Ovary (tissue), 3 donors: ENCODE measurements at regions not wholly inside any gene's neighbourhood (a gene's known extent, or its start where the extent isn't known, plus 50 kb on each side); places are given as distances from the start of the nearest gene placed in this dataset.

Experiments
- EP300 ChIP-seq: sonication (generic); formaldehyde crosslinking; IDR thresholded peaks from one replicate; pipeline ENCODE4 v1.6.1; 2017; ENCODE audit warnings: antibody characterized with exemption
- POLR2A ChIP-seq: fragments of 450-650 bp; IDR thresholded peaks from one replicate; pipeline ENCODE4 v1.6.1; 2017; ENCODE audit warnings: antibody characterized with exemption, mild to moderate bottlenecking, moderate library complexity
- TF ChIP-seq, protein P1 (sequence below), 3 donors: fragments of 450-650 bp in 2 of 3; fragments of 200-600 bp in 1 of 3; IDR thresholded peaks; one replicate each; pipeline versions ENCODE4 v1.5.1 to v1.8.0; 2016 to 2022; ENCODE audit warnings: antibody characterized with exemption in 3 of 3, mild to moderate bottlenecking in 1 of 3
- donor health status: DM: no; HTN: no; CAD: no.

DNA sequence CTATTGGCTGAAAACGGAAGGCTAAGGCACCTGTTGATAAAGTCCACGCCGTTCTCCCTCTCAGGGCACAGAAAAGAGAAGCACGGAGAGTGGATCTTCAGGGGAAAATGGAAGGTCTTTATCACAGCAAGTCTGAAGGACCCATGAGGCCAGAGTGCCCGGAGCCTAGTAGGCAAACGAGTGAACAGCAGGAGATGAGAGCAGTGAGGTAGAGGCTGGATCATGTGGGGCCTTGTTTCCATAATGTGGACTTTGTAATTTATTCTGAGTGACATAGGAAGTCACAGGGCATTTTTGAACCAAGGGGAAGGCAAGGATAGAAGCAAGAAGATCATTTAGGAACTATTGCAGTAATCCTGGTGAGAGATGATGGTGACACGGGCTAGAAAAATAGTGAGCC is 287.2 kb upstream of the NRIP1 start:
- no peak for TF ChIP-seq POLR2A
- TF ChIP-seq, protein P1, sequence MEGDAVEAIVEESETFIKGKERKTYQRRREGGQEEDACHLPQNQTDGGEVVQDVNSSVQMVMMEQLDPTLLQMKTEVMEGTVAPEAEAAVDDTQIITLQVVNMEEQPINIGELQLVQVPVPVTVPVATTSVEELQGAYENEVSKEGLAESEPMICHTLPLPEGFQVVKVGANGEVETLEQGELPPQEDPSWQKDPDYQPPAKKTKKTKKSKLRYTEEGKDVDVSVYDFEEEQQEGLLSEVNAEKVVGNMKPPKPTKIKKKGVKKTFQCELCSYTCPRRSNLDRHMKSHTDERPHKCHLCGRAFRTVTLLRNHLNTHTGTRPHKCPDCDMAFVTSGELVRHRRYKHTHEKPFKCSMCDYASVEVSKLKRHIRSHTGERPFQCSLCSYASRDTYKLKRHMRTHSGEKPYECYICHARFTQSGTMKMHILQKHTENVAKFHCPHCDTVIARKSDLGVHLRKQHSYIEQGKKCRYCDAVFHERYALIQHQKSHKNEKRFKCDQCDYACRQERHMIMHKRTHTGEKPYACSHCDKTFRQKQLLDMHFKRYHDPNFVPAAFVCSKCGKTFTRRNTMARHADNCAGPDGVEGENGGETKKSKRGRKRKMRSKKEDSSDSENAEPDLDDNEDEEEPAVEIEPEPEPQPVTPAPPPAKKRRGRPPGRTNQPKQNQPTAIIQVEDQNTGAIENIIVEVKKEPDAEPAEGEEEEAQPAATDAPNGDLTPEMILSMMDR (IDR thresholded peaks at IDR 0.05) = no peak
- TF ChIP-seq EP300 = no peak
